Stimulated activated CD8-positive, alpha-beta memory T cell treated with anti-CD3 and anti-CD28 coated beads, Interleukin-7, amount 100 ng/mL, for 1 hour (primary cell): ENCODE measurements at regions not wholly inside any gene's neighbourhood (a gene's known extent, or its start where the extent isn't known, plus 50 kb on each side); places are given as distances from the start of the nearest gene placed in this dataset.
"Not testable (repeated sequence)": the region's sequence is repeated elsewhere in the genome, so short reads cannot be mapped to it uniquely, and the experiment has no call there.

Experiments
- DNase-seq, 2 donors: peaks; one replicate each; pipeline ENCODE4 v3.0.0-alpha.2; 2020; ENCODE audit warnings: low read depth in 2 of 2

- no peak for DNase-seq
Measured at GRCh38 chr2:192469612-192470011, 274.9 kb upstream of the TMEFF2 start.

DNA sequence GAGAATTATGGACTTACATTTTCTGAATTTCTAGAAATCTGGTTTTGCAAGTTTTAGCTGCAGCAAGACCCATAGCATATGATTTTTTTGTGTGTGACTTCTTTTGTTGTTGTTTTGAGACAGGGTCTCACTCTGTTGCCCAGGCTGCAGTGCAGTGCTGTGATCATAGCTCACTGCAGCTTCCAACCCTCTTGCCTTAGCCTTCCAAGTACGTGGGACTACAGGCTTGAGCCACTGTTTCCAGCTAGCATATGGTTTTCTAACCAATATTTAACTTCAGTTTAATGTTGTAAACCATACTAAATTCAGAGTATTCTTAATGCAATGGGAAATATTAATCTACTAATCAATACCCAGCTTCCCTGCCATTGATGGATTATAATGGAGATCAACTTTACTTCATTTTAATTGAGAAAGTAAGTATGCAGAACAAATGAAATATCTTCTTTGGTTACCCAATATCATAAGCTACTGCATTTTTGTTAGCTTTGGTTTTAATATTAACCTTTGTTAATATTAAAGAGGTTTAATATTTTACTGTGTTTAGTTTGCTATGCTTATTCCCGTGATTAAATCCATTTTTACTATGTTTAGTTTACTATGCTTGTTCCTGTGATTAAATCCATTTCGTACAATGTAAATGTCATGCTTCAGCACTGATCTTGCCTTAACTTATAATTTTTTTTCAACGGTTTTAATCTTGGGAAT is 273.4 kb upstream of the TMEFF2 start:
- DNase-seq: no peak

DNA sequence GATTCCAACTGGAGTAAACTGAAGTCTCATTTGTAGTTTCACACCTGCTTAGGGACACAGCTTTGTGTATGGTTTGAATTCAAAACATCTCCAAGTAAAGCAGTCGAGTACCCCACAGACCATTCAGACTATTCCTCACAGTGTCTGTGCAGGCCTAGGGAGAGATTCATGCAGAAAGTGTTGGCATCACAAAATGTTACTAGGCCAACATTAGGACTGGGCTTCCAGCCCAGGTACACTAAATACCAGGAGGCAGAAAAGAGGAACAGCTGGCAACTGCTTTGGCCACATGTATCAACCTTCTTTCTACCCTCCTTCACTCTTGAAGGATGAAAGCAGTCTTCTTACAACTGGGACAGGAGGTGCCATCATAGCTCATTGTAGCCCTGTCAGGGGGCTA is 270.4 kb upstream of the TMEFF2 start:
- no peak for DNase-seq

DNA sequence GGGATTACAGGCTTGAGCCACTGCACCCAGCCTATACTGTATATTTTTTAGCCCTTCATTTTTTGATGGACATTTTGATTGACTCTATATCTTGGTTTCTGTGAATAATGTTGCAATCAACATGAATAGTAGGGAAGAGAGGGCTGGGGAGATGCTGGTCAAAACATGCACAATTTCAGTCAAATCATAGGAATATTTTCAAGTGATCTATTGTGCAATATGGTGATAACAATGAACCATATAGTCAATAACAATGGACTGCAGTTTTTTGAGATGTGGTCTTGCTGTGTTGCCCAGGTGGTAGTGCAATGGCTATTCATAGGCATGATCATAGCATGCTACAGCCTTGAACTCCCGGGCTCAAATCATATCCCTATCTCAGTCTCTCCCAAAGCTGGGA is 264.7 kb upstream of the TMEFF2 start:
- no peak for DNase-seq

- no peak for DNase-seq
Measured at GRCh38 chr2:192448881-192449280, 254.1 kb upstream of the TMEFF2 start.

GRCh38 chr2:192444286-192444838 is 249.6 kb upstream of the TMEFF2 start:
- no peak for DNase-seq

DNA sequence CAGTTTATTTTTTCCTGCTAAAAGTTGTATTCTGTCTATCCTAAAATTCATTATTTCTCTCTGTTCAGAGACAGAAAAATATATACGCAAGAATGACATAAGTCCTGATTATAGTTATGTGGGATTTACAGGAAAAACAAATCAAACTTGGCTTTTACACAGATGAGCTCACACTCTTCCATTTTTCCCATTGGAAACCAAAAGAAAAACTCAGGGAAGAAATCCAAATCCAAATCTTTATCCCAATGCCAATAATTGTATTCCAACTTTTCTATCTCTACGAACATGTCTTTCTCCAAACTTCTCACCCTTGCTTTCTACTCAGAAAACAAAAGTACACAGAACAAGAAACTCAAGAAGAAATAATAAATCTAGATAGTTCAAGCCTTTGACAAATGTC is 249.1 kb upstream of the TMEFF2 start:
- no peak for DNase-seq

DNA sequence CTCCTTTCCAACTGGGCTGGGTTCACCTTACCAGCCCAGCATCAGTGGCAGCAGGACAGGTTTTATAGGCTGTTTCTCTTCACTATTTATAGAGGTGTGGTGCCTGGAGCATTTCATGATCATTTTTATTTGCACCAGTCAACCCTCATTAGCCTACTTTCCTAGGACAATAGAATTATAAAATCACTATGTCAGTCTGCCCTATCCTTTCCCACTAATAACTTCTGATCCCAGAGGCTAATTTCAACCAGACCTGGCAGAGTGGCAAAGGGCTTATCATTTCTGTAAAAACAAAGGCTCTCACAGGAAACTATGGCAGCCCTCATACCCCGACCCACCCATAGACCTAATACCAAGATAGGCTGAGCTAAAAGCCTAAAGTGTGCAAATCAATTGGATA is 243.5 kb upstream of the TMEFF2 start:
- DNase-seq: no peak

GRCh38 chr2:192437653-192438052 is 242.9 kb upstream of the TMEFF2 start:
- no peak for DNase-seq

DNA sequence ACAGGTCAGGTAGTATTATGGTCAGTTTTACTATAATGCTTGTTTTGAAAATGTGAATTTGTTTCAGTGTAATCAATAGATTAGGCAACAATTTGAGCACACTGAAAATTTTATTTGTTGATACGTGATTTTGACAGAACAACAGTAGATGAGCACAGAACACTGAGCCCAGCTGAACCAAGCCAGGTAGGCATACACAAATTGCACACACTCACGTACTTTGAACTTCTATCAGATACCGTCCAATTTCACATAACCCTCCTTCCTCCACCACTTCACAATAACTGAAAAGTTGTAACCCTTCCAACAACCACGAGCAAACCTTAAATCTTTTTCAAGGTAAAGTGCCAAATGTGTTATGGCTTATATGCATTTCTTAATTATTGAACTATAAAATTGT is 229.5 kb upstream of the TMEFF2 start:
- no peak for DNase-seq

DNA sequence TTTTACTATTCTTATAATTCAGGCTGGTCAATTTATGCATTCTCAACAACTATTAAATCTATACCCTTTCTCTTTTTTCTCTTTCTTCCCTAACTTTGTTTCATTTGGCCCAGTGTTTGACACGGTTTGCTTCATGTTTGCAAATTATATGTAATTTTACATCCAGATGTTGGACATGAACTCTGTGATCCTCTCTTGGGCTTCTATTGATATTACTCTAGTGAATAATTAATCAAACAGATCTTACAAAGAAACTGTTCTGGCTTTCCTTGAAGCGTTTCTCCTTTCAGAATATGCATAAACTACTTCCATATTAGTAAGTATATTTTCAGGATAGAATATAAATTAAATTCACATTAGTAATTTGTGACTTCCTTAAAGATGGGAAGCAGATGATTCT is 225.1 kb upstream of the TMEFF2 start:
- no peak for DNase-seq

GRCh38 chr2:192416060-192416459 is 221.3 kb upstream of the TMEFF2 start:
- no peak for DNase-seq

DNA sequence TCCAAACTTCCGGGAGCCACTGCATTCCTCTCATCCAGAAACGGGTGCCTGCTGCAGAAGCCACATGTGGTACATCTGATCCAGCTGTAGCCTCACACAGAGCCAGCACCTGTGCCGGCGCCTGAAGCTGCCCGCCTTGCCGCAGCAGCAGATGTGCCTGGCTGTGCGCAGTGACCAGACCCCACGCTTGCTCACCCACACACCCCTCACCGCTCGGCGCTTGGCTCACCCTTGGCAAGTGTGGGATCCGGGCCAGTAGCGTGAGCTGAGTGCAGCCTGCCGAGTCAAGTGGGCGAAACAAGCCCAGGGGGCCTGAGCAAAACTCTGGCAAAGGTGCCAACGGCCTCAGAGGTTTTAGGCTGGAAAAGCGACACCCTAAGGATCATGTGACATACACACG is 220.1 kb upstream of the TMEFF2 start:
- no peak for DNase-seq

GRCh38 chr2:192413812-192414681 is 219.3 kb upstream of the TMEFF2 start:
- no peak for DNase-seq

DNA sequence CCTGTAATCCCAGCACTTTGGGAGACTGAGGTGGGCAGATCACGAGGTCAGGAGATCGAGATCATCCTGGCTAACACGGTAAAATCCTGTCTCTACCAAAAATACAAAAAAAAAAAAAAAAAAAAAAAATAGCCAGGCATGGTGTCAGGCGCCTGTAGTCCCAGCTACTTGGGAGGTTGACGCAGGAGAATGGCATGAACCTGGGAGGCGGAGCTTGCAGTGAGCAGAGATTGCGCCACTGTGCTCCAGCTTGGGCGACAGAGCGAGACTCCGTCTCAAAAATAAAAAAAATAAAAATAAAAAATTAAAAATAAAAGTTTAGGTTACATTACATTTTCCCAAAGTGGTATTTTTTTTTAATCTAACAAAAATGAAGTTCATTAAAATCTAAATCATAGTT is 218.1 kb upstream of the TMEFF2 start:
- DNase-seq: not testable (repeated sequence)

- DNase-seq: no peak
Measured at GRCh38 chr2:192412394-192412793, 217.7 kb upstream of the TMEFF2 start.

DNA sequence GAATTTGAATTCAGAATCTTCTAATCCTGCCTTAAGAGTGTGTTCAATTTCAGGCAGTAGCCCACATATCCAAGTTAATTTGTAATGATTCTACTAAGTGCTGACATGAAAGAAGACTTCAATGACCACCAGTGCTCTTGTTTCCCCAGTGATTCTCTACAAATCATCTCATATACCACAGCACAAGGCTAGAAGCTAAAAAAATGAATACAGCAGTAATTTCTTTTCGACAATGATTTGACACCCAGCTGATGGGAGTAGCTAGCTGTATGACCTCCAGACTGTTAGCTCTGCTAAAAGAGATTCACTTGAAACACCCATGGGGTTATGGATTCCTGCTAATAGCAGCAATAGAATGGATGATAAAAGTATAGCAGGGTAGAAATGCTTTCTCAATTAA is 217.0 kb upstream of the TMEFF2 start:
- DNase-seq: no peak

GRCh38 chr2:192410319-192410718 is 215.6 kb upstream of the TMEFF2 start:
- DNase-seq: no peak

DNA sequence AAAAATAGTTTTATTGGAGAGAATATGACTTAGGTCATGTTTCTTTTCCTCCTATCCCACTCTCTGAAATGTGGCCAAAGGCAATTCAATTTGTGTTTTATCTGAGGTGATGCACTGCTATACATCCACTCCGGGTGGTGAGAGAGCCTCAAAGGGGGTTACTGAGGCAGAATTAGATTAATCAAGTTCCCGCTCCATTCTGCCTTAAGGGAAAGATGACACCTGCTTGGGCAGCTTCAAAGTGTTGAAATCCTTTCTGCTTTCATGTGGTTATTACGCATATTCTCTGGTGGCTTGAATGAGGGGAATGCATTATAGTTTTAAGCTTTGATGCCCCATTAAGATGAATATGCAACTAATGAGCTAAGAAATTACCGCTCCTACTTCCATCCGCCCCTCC is 213.0 kb upstream of the TMEFF2 start:
- DNase-seq: no peak

- no peak for DNase-seq
Measured at GRCh38 chr2:192398236-192398635, 203.5 kb upstream of the TMEFF2 start.

DNA sequence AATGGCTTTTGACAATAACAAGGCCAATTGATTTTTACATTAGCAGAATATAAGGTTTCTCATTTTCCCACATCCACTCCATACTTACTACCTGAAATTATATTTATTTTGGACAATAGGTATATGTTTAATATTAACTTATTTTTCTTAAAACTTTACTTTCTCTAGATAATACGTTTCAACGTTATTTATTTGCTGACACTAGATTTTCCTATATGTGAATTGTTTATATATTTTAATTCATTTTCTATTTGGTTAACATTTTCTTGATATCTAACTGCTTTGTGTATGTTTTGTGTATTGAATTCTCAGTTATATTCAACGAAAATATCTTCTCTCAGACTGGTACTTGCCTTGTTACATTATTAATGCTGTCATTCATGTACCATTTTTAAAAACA is 199.9 kb upstream of the TMEFF2 start:
- no peak for DNase-seq

DNA sequence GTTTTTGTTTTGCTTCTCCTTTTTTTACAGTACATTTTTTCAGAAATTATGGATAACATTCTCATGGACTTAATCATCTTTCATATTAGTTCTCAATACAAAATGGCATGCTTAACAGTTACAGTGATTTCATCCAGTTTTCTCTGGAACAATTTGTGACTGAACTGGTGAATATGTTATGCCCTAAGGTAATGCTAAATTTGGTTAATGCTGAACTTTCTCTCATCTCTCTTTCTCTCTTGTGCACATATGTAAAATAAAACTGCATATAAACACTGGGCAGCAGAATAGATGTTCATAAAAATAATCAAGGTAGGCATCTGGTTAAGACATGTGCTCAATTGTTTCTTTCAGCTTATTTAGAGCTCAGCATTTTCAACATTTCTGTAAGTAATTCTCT is 196.3 kb upstream of the TMEFF2 start:
- DNase-seq: no peak

DNA sequence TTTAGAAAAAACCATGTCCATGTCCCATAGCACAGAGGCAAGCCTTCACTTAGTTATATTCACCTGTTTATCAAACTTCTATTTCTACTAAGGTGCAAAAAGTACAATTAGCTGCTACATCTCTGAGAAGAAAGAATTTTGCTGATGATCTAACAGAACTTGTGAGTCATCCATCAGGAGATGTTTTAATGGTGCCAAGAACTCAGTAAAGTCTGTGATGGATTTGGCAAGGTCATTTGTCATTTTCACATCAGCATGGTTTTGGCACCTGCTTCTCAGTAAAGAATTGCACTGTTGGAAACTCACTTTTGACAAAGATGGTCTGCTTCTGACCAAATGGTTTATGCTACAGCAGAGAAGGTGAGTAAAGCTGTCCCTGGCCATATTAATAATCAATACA is 195.7 kb upstream of the TMEFF2 start:
- no peak for DNase-seq
